PC-9 (cell line): ENCODE measurements at regions not wholly inside any gene's neighbourhood (a gene's known extent, or its start where the extent isn't known, plus 50 kb on each side); places are given as distances from the start of the nearest gene placed in this dataset.

Experiments
- CTCF ChIP-seq: fragments of 200-600 bp; sonication (generic); conservative IDR thresholded peaks from 2 replicates; pipeline ENCODE4 v1.6.1; 2017; ENCODE audit warnings: mixed run types, antibody characterized with exemption, mild to moderate bottlenecking, moderate library complexity
- EZH2 ChIP-seq: fragments of 200-600 bp; sonication (generic); IDR thresholded peaks from 2 replicates; pipeline ENCODE4 v1.8.0; 2017; ENCODE audit warnings: antibody characterized with exemption, low read depth

- TF ChIP-seq CTCF (no peak), EZH2 (no peak)
These were observed 69.2 kb downstream of the TFAP2C start for GRCh38 chr20:56698297-56698696.
